ENCODE measurements at regions not wholly inside any gene's neighbourhood (a gene's known extent, or its start where the extent isn't known, plus 50 kb on each side); places are given as distances from the start of the nearest gene placed in this dataset.

- intact Hi-C loops (cut with micrococcal nuclease; ENCODE audit: unreplicated experiment): no loop called here
- H3K4me2 ChIP-seq (ENCODE audit: low read length): no peak overlapping the region
- TF ChIP-seq CTCF (conservative IDR thresholded peaks at IDR 0.05; ENCODE audit: low read length): no peak
- no peak for TF ChIP-seq EZH2phosphoT487 (IDR thresholded peaks at IDR 0.05; ENCODE audit: borderline replicate concordance, low read depth, low read length)
- H3K4me3 ChIP-seq (ENCODE audit: low read depth, low read length, poor library complexity, severe bottlenecking): no peak overlapping the region
- no peak overlapping the region for H3K27ac ChIP-seq (ENCODE audit: low read depth, low read length, poor library complexity, severe bottlenecking)
- no peaks in the 10 kb centered on the region for H3K9me2 ChIP-seq (ENCODE audit: insufficient read depth, low read length)
- H2AFZ ChIP-seq (ENCODE audit: low read length): no peak overlapping the region
- H3K79me2 ChIP-seq (ENCODE audit: insufficient read depth, low read depth, low read length): no peaks in the 10 kb centered on the region
- H3K9me3 ChIP-seq (ENCODE audit: low read length): no peaks in the 10 kb centered on the region
- POLR2A ChIA-PET: no interaction called here
- DNase-seq (ENCODE audit: low spot score): no peak
- BruUV-seq (replicated peaks): no TSS peak
- H3K4me1 ChIP-seq (ENCODE audit: insufficient read depth, low read length, poor library complexity, severe bottlenecking): no peaks in the 10 kb centered on the region
- no peaks in the 10 kb centered on the region for H4K20me1 ChIP-seq (ENCODE audit: insufficient read depth, low read length)
- no peaks in the 10 kb centered on the region for H3K36me3 ChIP-seq (ENCODE audit: insufficient read depth, low read length)
- CTCF ChIA-PET (ENCODE audit: unreplicated experiment): no interaction called here
Measured at GRCh38 chr11:45446998-45447397, 160.9 kb upstream of the SYT13 start.

- Histone ChIP-seq H3K9me2 (ENCODE audit: insufficient read depth, low read length) (no peaks in the 10 kb centered on the region), H3K4me3 (ENCODE audit: low read depth, low read length, poor library complexity, severe bottlenecking) (no peak overlapping the region), H3K36me3 (ENCODE audit: insufficient read depth, low read length) (no peaks in the 10 kb centered on the region), H3K4me1 (ENCODE audit: insufficient read depth, low read length, poor library complexity, severe bottlenecking) (no peaks in the 10 kb centered on the region), H3K79me2 (ENCODE audit: insufficient read depth, low read depth, low read length) (no peaks in the 10 kb centered on the region), H3K4me2 (ENCODE audit: low read length) (no peak overlapping the region), H4K20me1 (ENCODE audit: insufficient read depth, low read length) (no peaks in the 10 kb centered on the region), H3K9me3 (ENCODE audit: low read length) (no peaks in the 10 kb centered on the region), H2AFZ (ENCODE audit: low read length) (no peak overlapping the region), H3K27ac (ENCODE audit: low read depth, low read length, poor library complexity, severe bottlenecking) (no peak overlapping the region)
- POLR2A ChIA-PET: no interaction called here
- DNase-seq (ENCODE audit: low spot score): no peak
- intact Hi-C loops (cut with micrococcal nuclease; ENCODE audit: unreplicated experiment): no loop called here
- BruUV-seq (replicated peaks): no TSS peak
- CTCF ChIA-PET (ENCODE audit: unreplicated experiment): no interaction called here
- TF ChIP-seq EZH2phosphoT487 (IDR thresholded peaks at IDR 0.05; ENCODE audit: borderline replicate concordance, low read depth, low read length) (no peak), CTCF (conservative IDR thresholded peaks at IDR 0.05; ENCODE audit: low read length) (no peak)
Measured at GRCh38 chr11:45446434-45446833, 160.3 kb upstream of the SYT13 start.

- H3K79me2 ChIP-seq (ENCODE audit: insufficient read depth, low read depth, low read length): no peaks in the 10 kb centered on the region
- no TSS peak for BruUV-seq (replicated peaks)
- no peaks in the 10 kb centered on the region for H4K20me1 ChIP-seq (ENCODE audit: insufficient read depth, low read length)
- no peak overlapping the region for H3K4me2 ChIP-seq (ENCODE audit: low read length)
- TF ChIP-seq EZH2phosphoT487 (IDR thresholded peaks at IDR 0.05; ENCODE audit: borderline replicate concordance, low read depth, low read length): no peak
- no peak for TF ChIP-seq CTCF (conservative IDR thresholded peaks at IDR 0.05; ENCODE audit: low read length)
- ChIA-PET POLR2A (interaction anchor here (0.7 kb wide), 1 partner anchor 638 kb away, joined by 5 read pairs; no protein-coding TSS in a partner anchor), CTCF (ENCODE audit: unreplicated experiment) (no interaction called here)
- H3K36me3 ChIP-seq (ENCODE audit: insufficient read depth, low read length): no peaks in the 10 kb centered on the region
- H3K4me1 ChIP-seq (ENCODE audit: insufficient read depth, low read length, poor library complexity, severe bottlenecking): no peaks in the 10 kb centered on the region
- H2AFZ ChIP-seq (ENCODE audit: low read length): no peak overlapping the region
- no peaks in the 10 kb centered on the region for H3K9me3 ChIP-seq (ENCODE audit: low read length)
- no peak for DNase-seq (ENCODE audit: low spot score)
- no peak overlapping the region for H3K27ac ChIP-seq (ENCODE audit: low read depth, low read length, poor library complexity, severe bottlenecking)
- H3K9me2 ChIP-seq (ENCODE audit: insufficient read depth, low read length): no peaks in the 10 kb centered on the region
- no peak overlapping the region for H3K4me3 ChIP-seq (ENCODE audit: low read depth, low read length, poor library complexity, severe bottlenecking)
- intact Hi-C loops (cut with micrococcal nuclease; ENCODE audit: unreplicated experiment): no loop called here
Measured at GRCh38 chr11:45444796-45445195, 158.7 kb upstream of the SYT13 start.
